Upper lobe of right lung (tissue), 1 donor: ENCODE measurements at regions not wholly inside any gene's neighbourhood (a gene's known extent, or its start where the extent isn't known, plus 50 kb on each side); places are given as distances from the start of the nearest gene placed in this dataset.

Source experiments
- ATAC-seq: fragments of 200-7000 bp; cut with Tn5 transposase; one replicate; pipeline ENCODE4 v1.9.1; 2020; ENCODE audit warnings: mild to moderate bottlenecking, moderate library complexity
- DNase-seq: peaks from one replicate; pipeline ENCODE4 v3.0.0-alpha.2; 2020
- H3K27ac ChIP-seq: fragments of 200-600 bp; one replicate; pipeline ENCODE4 v1.8.0; 2022
- H3K27me3 ChIP-seq: fragments of 200-600 bp; one replicate; pipeline ENCODE4 v1.8.0; 2022; ENCODE audit warnings: mild to moderate bottlenecking
- H3K36me3 ChIP-seq: fragments of 200-600 bp; one replicate; pipeline ENCODE4 v1.8.0; 2022
- H3K4me1 ChIP-seq: fragments of 200-600 bp; one replicate; pipeline ENCODE4 v1.8.0; 2022
- H3K4me3 ChIP-seq: fragments of 200-600 bp; one replicate; pipeline ENCODE4 v1.8.0; 2022; ENCODE audit warnings: mild to moderate bottlenecking
- H3K9me3 ChIP-seq: fragments of 200-600 bp; one replicate; pipeline ENCODE4 v1.8.0; 2022
- CTCF ChIP-seq: fragments of 200-600 bp; IDR thresholded peaks from one replicate; pipeline ENCODE4 v1.8.0; 2022; ENCODE audit warnings: antibody characterized with exemption
- intact Hi-C: fragments of 100-400 bp; cut with DNase I; formaldehyde crosslinking; loops from one replicate; pipeline ENCODE4 v1.11.0; 2022
- donor health status: DM: no; HTN: yes; CAD: no; lungs with severe emphysema.

GRCh38 chr2:7899241-7899640, 782.6 kb upstream of the ID2 start:
- TF ChIP-seq CTCF, result no peak
- ATAC-seq (no peak), DNase-seq (no peak)
- no peak overlapping the region for H3K27ac ChIP-seq
- H3K4me3 ChIP-seq, result no peak overlapping the region
- intact Hi-C loops, result no loop called here
- no peaks in the 10 kb centered on the region for H3K36me3 ChIP-seq
- H3K9me3 ChIP-seq, result no peaks in the 10 kb centered on the region
- H3K4me1 ChIP-seq, result no peaks in the 10 kb centered on the region
- H3K27me3 ChIP-seq, result no peaks in the 10 kb centered on the region

DNA sequence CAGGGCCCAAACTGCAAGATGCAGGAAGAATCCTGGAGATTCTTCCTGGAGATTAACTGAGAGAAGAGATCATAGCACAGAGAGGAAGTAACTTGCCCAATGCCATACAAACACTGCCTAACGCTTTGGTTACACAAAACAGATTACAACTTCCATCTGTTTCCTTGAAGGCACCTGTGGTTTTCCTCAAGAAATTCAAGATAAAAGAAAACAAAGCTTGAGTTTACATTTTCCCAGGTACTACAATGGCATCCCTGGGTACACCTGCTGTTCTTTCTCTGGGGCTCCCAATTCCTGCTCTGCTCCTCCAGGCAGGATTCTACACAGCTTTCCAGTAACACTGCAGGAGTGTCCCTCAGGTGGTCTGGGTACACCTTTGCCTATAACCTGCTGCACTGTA, 781.9 kb upstream of the ID2 start:
- no peak for TF ChIP-seq CTCF
- no peaks in the 10 kb centered on the region for H3K4me1 ChIP-seq
- DNase-seq, result no peak

DNA sequence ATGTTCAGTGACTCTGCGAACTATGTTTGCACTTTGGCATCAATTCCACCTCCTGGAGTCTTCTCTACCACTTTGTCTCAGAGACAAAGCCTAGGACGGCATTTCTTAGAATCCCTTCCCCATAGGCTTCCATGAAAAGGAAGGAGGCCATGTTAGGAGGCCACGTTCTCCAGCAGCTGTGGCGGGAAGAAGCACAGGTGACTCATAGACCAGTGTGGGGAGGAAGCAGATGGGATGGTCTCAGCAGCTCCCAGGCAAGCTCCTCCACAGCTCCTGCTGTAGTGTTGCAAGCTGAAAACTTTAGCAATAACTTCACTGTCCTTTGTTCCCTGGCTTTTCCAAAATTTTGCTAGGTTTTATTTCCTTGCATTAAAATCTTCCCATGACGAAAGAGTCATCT, 781.3 kb upstream of the ID2 start:
- no peaks in the 10 kb centered on the region for H3K4me1 ChIP-seq
- no peaks in the 10 kb centered on the region for H3K27me3 ChIP-seq
- TF ChIP-seq CTCF, result no peak
- no peaks in the 10 kb centered on the region for H3K36me3 ChIP-seq
- intact Hi-C loops, result no loop called here
- ATAC-seq (no peak), DNase-seq (no peak)
- no peak overlapping the region for H3K4me3 ChIP-seq
- H3K9me3 ChIP-seq, result no peaks in the 10 kb centered on the region
- no peak overlapping the region for H3K27ac ChIP-seq

More for the DNA sequence above, 781.9 kb upstream of the ID2 start:
- no peak for ATAC-seq
- H3K4me3 ChIP-seq, result no peak overlapping the region
- H3K9me3 ChIP-seq, result no peaks in the 10 kb centered on the region
- H3K27ac ChIP-seq, result no peak overlapping the region
- H3K36me3 ChIP-seq, result no peaks in the 10 kb centered on the region
- H3K27me3 ChIP-seq, result no peaks in the 10 kb centered on the region
- intact Hi-C loops, result no loop called here

DNA sequence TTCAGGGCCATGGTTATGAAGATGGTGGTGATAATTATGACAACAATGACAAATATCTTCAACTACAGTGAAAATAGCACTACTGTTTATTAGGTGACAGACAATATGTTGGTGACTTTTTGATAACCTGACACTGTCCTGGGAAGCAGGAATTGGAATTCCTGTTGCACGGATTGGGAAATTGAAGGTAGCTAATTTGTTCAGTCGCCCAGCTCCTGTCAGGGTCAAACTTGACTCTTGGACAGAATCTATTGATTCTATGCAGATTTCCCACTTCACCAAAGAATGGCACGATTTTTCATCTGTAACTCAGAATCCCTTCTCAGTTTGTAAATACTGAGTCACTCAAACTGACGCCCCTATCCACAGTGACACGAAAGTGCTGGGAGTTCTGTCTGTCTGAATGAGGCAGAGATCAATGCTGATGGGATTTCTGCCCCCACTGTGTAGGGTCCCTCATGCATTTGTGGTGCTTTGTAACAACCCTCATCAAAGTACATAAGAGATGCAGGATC, 779.5 kb upstream of the ID2 start:
- Histone ChIP-seq H3K9me3 (no peaks in the 10 kb centered on the region), H3K27me3 (no peaks in the 10 kb centered on the region), H3K4me1 (no peaks in the 10 kb centered on the region), H3K4me3 (no peak overlapping the region), H3K27ac (no peak overlapping the region), H3K36me3 (no peaks in the 10 kb centered on the region)
- TF ChIP-seq CTCF, result no peak
- intact Hi-C loops, result no loop called here
- ATAC-seq (no peak), DNase-seq (no peak)

GRCh38 chr2:7904319-7904718, 777.5 kb upstream of the ID2 start:
- no peak overlapping the region for H3K27ac ChIP-seq
- DNase-seq (no peak), ATAC-seq (no peak)
- no peaks in the 10 kb centered on the region for H3K36me3 ChIP-seq
- H3K27me3 ChIP-seq, result no peaks in the 10 kb centered on the region
- no peaks in the 10 kb centered on the region for H3K4me1 ChIP-seq
- H3K9me3 ChIP-seq, result no peaks in the 10 kb centered on the region
- no peak for TF ChIP-seq CTCF
- no peak overlapping the region for H3K4me3 ChIP-seq
- intact Hi-C loops, result no loop called here

GRCh38 chr2:7905756-7906155, 776.1 kb upstream of the ID2 start:
- no peaks in the 10 kb centered on the region for H3K27me3 ChIP-seq
- no peaks in the 10 kb centered on the region for H3K4me1 ChIP-seq
- H3K36me3 ChIP-seq, result no peaks in the 10 kb centered on the region
- TF ChIP-seq CTCF, result no peak
- intact Hi-C loops, result no loop called here
- DNase-seq (no peak), ATAC-seq (no peak)
- no peaks in the 10 kb centered on the region for H3K9me3 ChIP-seq
- no peak overlapping the region for H3K4me3 ChIP-seq
- H3K27ac ChIP-seq, result no peak overlapping the region
